ENCODE measurements at regions not wholly inside any gene's neighbourhood (a gene's known extent, or its start where the extent isn't known, plus 50 kb on each side); places are given as distances from the start of the nearest gene placed in this dataset.

- DNase-seq (ENCODE audit: low read depth, low spot score), result no peak
- Histone ChIP-seq H3K27ac (ENCODE audit: low read length) (no peak overlapping the region), H3K36me3 (ENCODE audit: control insufficient read depth, insufficient read depth, low read length) (no peaks in the 10 kb centered on the region), H3K27me3 (ENCODE audit: control insufficient read depth, insufficient read depth, low read length) (no peaks in the 10 kb centered on the region), H3K4me3 (ENCODE audit: low read length) (no peak overlapping the region), H3K9me3 (ENCODE audit: control insufficient read depth, insufficient read depth, low read length) (no peaks in the 10 kb centered on the region), H3K4me1 (ENCODE audit: control insufficient read depth, insufficient read depth, low read length) (no peaks in the 10 kb centered on the region)
- no CpG with 5 or more reads among the region's 3 CpGs for WGBS (ENCODE audit: insufficient coverage, insufficient read length)
These were observed 113.6 kb downstream of the LSMEM1 start for GRCh38 chr7:112594397-112594796.

DNA sequence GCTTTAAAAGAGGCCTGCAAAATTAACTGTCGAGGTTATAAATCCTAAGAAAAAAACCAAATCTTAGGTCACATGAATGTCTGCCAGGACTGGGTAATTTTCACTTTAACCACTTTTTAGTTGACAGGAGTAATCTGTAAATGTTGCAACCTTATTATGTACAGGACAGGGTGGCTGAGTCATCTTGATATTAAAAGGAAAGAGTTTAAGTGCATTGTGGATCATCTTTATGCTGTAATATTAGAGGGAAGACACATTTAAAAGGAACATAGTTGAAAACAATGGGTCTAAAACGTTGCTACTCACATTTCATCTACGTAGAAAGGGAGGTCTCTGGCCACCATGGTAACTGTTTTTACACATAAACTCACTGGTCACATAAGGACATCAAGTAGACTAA is 115.5 kb downstream of the LSMEM1 start:
- Histone ChIP-seq H3K4me3 (ENCODE audit: low read length) (no peak overlapping the region), H3K36me3 (ENCODE audit: control insufficient read depth, insufficient read depth, low read length) (no peaks in the 10 kb centered on the region), H3K4me1 (ENCODE audit: control insufficient read depth, insufficient read depth, low read length) (no peaks in the 10 kb centered on the region), H3K27me3 (ENCODE audit: control insufficient read depth, insufficient read depth, low read length) (no peaks in the 10 kb centered on the region), H3K9me3 (ENCODE audit: control insufficient read depth, insufficient read depth, low read length) (no peaks in the 10 kb centered on the region), H3K27ac (ENCODE audit: low read length) (no peak overlapping the region)
- DNase-seq (ENCODE audit: low read depth, low spot score), result no peak
- no CpG with 5 or more reads among the region's 3 CpGs for WGBS (ENCODE audit: insufficient coverage, insufficient read length)

- Histone ChIP-seq H3K27me3 (ENCODE audit: control insufficient read depth, insufficient read depth, low read length) (no peaks in the 10 kb centered on the region), H3K27ac (ENCODE audit: low read length) (no peak overlapping the region), H3K36me3 (ENCODE audit: control insufficient read depth, insufficient read depth, low read length) (no peaks in the 10 kb centered on the region), H3K4me1 (ENCODE audit: control insufficient read depth, insufficient read depth, low read length) (no peaks in the 10 kb centered on the region), H3K4me3 (ENCODE audit: low read length) (no peak overlapping the region), H3K9me3 (ENCODE audit: control insufficient read depth, insufficient read depth, low read length) (no peaks in the 10 kb centered on the region)
- WGBS (ENCODE audit: insufficient coverage, insufficient read length), result no CpG with 5 or more reads among the region's 2 CpGs
- no peak for DNase-seq (ENCODE audit: low read depth, low spot score)
These were observed 116.2 kb downstream of the LSMEM1 start for GRCh38 chr7:112596981-112597380.

GRCh38 chr7:112603673-112604072 is 122.9 kb downstream of the LSMEM1 start:
- WGBS (ENCODE audit: insufficient coverage, insufficient read length), result no CpG with 5 or more reads among the region's 1 CpG

DNA sequence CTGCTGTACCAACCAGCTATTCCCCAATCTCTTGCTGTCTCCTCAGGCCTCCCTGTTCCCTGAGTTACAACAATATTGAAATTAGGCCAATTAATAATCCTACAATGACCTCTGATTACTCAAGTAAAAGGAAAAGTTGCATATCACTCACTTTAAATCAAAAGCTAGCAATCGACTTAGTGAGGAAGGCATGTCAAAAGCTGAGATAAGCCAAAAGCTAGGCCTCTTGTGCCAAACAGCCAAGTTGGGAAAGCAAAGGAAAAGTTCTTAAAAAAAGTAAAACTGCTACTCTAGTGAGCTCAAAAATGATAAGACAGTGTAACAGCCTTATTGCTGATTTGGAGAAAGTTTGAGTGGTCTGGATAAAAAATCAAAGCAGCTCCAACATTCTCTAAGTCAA is 129.8 kb downstream of the LSMEM1 start:
- no peaks in the 10 kb centered on the region for H3K4me1 ChIP-seq (ENCODE audit: control insufficient read depth, insufficient read depth, low read length)
- no peaks in the 10 kb centered on the region for H3K36me3 ChIP-seq (ENCODE audit: control insufficient read depth, insufficient read depth, low read length)
- no peak overlapping the region for H3K4me3 ChIP-seq (ENCODE audit: low read length)
- DNase-seq (ENCODE audit: low read depth, low spot score), result no peak
- H3K27me3 ChIP-seq (ENCODE audit: control insufficient read depth, insufficient read depth, low read length), result no peaks in the 10 kb centered on the region
- H3K9me3 ChIP-seq (ENCODE audit: control insufficient read depth, insufficient read depth, low read length), result no peaks in the 10 kb centered on the region
- WGBS (ENCODE audit: insufficient coverage, insufficient read length), result no CpG with 5 or more reads among the region's 1 CpG
- no peak overlapping the region for H3K27ac ChIP-seq (ENCODE audit: low read length)

More at GRCh38 chr7:112603673-112604072, 122.9 kb downstream of the LSMEM1 start:
- no peak for DNase-seq (ENCODE audit: low read depth, low spot score)
- no peak overlapping the region for H3K4me3 ChIP-seq (ENCODE audit: low read length)
- H3K27ac ChIP-seq (ENCODE audit: low read length), result no peak overlapping the region
- no peaks in the 10 kb centered on the region for H3K9me3 ChIP-seq (ENCODE audit: control insufficient read depth, insufficient read depth, low read length)
- H3K4me1 ChIP-seq (ENCODE audit: control insufficient read depth, insufficient read depth, low read length), result no peaks in the 10 kb centered on the region
- H3K27me3 ChIP-seq (ENCODE audit: control insufficient read depth, insufficient read depth, low read length), result no peaks in the 10 kb centered on the region
- no peaks in the 10 kb centered on the region for H3K36me3 ChIP-seq (ENCODE audit: control insufficient read depth, insufficient read depth, low read length)

GRCh38 chr7:112615701-112616100 is 134.9 kb downstream of the LSMEM1 start:
- no peak for DNase-seq (ENCODE audit: low read depth, low spot score)
- no CpG with 5 or more reads among the region's 2 CpGs for WGBS (ENCODE audit: insufficient coverage, insufficient read length)
- H3K27me3 ChIP-seq (ENCODE audit: control insufficient read depth, insufficient read depth, low read length), result no peaks in the 10 kb centered on the region
- no peaks in the 10 kb centered on the region for H3K36me3 ChIP-seq (ENCODE audit: control insufficient read depth, insufficient read depth, low read length)
- H3K4me3 ChIP-seq (ENCODE audit: low read length), result no peak overlapping the region
- no peaks in the 10 kb centered on the region for H3K4me1 ChIP-seq (ENCODE audit: control insufficient read depth, insufficient read depth, low read length)
- no peaks in the 10 kb centered on the region for H3K9me3 ChIP-seq (ENCODE audit: control insufficient read depth, insufficient read depth, low read length)
- H3K27ac ChIP-seq (ENCODE audit: low read length), result no peak overlapping the region

- no CpG with 5 or more reads among the region's 2 CpGs for WGBS (ENCODE audit: insufficient coverage, insufficient read length)
- no peak for DNase-seq (ENCODE audit: low read depth, low spot score)
- no peaks in the 10 kb centered on the region for H3K4me1 ChIP-seq (ENCODE audit: control insufficient read depth, insufficient read depth, low read length)
These were observed 135.5 kb downstream of the LSMEM1 start for GRCh38 chr7:112616295-112616694.

GRCh38 chr7:112619343-112619742 is 138.6 kb downstream of the LSMEM1 start:
- no peak overlapping the region for H3K27ac ChIP-seq (ENCODE audit: low read length)
- DNase-seq (ENCODE audit: low read depth, low spot score), result no peak
- H3K4me3 ChIP-seq (ENCODE audit: low read length), result no peak overlapping the region
- no peaks in the 10 kb centered on the region for H3K27me3 ChIP-seq (ENCODE audit: control insufficient read depth, insufficient read depth, low read length)
- no peaks in the 10 kb centered on the region for H3K9me3 ChIP-seq (ENCODE audit: control insufficient read depth, insufficient read depth, low read length)
- 0 out of 2 replicates have a peak, but pooled peaks cover 4% of the 10 kb centered on the region for H3K4me1 ChIP-seq (ENCODE audit: control insufficient read depth, insufficient read depth, low read length)
- no peaks in the 10 kb centered on the region for H3K36me3 ChIP-seq (ENCODE audit: control insufficient read depth, insufficient read depth, low read length)

More at GRCh38 chr7:112616295-112616694, 135.5 kb downstream of the LSMEM1 start:
- H3K27me3 ChIP-seq (ENCODE audit: control insufficient read depth, insufficient read depth, low read length), result no peaks in the 10 kb centered on the region
- no peaks in the 10 kb centered on the region for H3K9me3 ChIP-seq (ENCODE audit: control insufficient read depth, insufficient read depth, low read length)
- no peak overlapping the region for H3K4me3 ChIP-seq (ENCODE audit: low read length)
- H3K36me3 ChIP-seq (ENCODE audit: control insufficient read depth, insufficient read depth, low read length), result no peaks in the 10 kb centered on the region
- no peak overlapping the region for H3K27ac ChIP-seq (ENCODE audit: low read length)

- no CpG with 5 or more reads among the region's 23 CpGs for WGBS (ENCODE audit: insufficient coverage, insufficient read length)
These were observed 141.4 kb downstream of the LSMEM1 start for GRCh38 chr7:112622159-112622715.

GRCh38 chr7:112624416-112624815 is 143.6 kb downstream of the LSMEM1 start:
- no CpG with 5 or more reads among the region's 4 CpGs for WGBS (ENCODE audit: insufficient coverage, insufficient read length)
- DNase-seq (ENCODE audit: low read depth, low spot score), result no peak
- no peaks in the 10 kb centered on the region for H3K27me3 ChIP-seq (ENCODE audit: control insufficient read depth, insufficient read depth, low read length)
- H3K36me3 ChIP-seq (ENCODE audit: control insufficient read depth, insufficient read depth, low read length), result no peaks in the 10 kb centered on the region
- H3K27ac ChIP-seq (ENCODE audit: low read length), result no peak overlapping the region
- no peak overlapping the region for H3K4me3 ChIP-seq (ENCODE audit: low read length)
- H3K9me3 ChIP-seq (ENCODE audit: control insufficient read depth, insufficient read depth, low read length), result no peaks in the 10 kb centered on the region
- H3K4me1 ChIP-seq (ENCODE audit: control insufficient read depth, insufficient read depth, low read length), result 0 out of 2 replicates have a peak, but pooled peaks cover 4% of the 10 kb centered on the region

More at GRCh38 chr7:112622159-112622715, 141.4 kb downstream of the LSMEM1 start:
- DNase-seq (ENCODE audit: low read depth, low spot score), result no peak
- Histone ChIP-seq H3K36me3 (ENCODE audit: control insufficient read depth, insufficient read depth, low read length) (no peaks in the 10 kb centered on the region), H3K27me3 (ENCODE audit: control insufficient read depth, insufficient read depth, low read length) (no peaks in the 10 kb centered on the region), H3K27ac (ENCODE audit: low read length) (no peak overlapping the region), H3K4me1 (ENCODE audit: control insufficient read depth, insufficient read depth, low read length) (0 out of 2 replicates have a peak, but pooled peaks cover 4% of the 10 kb centered on the region), H3K4me3 (ENCODE audit: low read length) (no peak overlapping the region), H3K9me3 (ENCODE audit: control insufficient read depth, insufficient read depth, low read length) (no peaks in the 10 kb centered on the region)

GRCh38 chr7:112630565-112630964 is 149.8 kb downstream of the LSMEM1 start:
- WGBS (ENCODE audit: insufficient coverage, insufficient read length), result no CpG with 5 or more reads among the region's 1 CpG
- H3K4me1 ChIP-seq (ENCODE audit: control insufficient read depth, insufficient read depth, low read length), result no peaks in the 10 kb centered on the region
- DNase-seq (ENCODE audit: low read depth, low spot score), result no peak
- H3K36me3 ChIP-seq (ENCODE audit: control insufficient read depth, insufficient read depth, low read length), result no peaks in the 10 kb centered on the region
- H3K27me3 ChIP-seq (ENCODE audit: control insufficient read depth, insufficient read depth, low read length), result no peaks in the 10 kb centered on the region
- H3K27ac ChIP-seq (ENCODE audit: low read length), result no peak overlapping the region
- no peak overlapping the region for H3K4me3 ChIP-seq (ENCODE audit: low read length)
- H3K9me3 ChIP-seq (ENCODE audit: control insufficient read depth, insufficient read depth, low read length), result no peaks in the 10 kb centered on the region
